Chondrocyte (in vitro differentiated cells): ENCODE measurements at regions not wholly inside any gene's neighbourhood (a gene's known extent, or its start where the extent isn't known, plus 50 kb on each side); places are given as distances from the start of the nearest gene placed in this dataset.

Experiments used
- DNase-seq: peaks from one replicate; pipeline ENCODE4 v3.0.0; 2021; ENCODE audit warnings: mixed read lengths, low spot score
- H3K27ac Mint-ChIP-seq: one replicate; pipeline ENCODE4 v1.8.0; 2021; ENCODE audit warnings: mild to moderate bottlenecking, moderate library complexity, mixed read lengths; ENCODE audit not compliant: unreplicated experiment
- H3K27me3 Mint-ChIP-seq: 2 replicates; pipeline ENCODE4 v1.8.0; 2021; ENCODE audit warnings: low read depth, mixed read lengths
- H3K36me3 Mint-ChIP-seq: 2 replicates; pipeline ENCODE4 v1.8.0; 2021; ENCODE audit warnings: low read depth, mixed read lengths
- H3K4me1 Mint-ChIP-seq: 2 replicates; pipeline ENCODE4 v1.8.0; 2021; ENCODE audit warnings: low read depth, mild to moderate bottlenecking, mixed read lengths
- H3K4me3 Mint-ChIP-seq: one replicate; pipeline ENCODE4 v1.8.0; 2021; ENCODE audit warnings: mild to moderate bottlenecking, moderate library complexity, mixed read lengths; ENCODE audit not compliant: unreplicated experiment
- H3K9me3 Mint-ChIP-seq: 2 replicates; pipeline ENCODE4 v1.8.0; 2021; ENCODE audit warnings: low read depth, mixed read lengths
- CTCF ChIP-seq: fragments of 200-600 bp; sonication (generic); IDR thresholded peaks from 2 replicates; pipeline ENCODE4 v1.5.0; 2021; ENCODE audit warnings: antibody characterized with exemption, mild to moderate bottlenecking, moderate library complexity

DNA sequence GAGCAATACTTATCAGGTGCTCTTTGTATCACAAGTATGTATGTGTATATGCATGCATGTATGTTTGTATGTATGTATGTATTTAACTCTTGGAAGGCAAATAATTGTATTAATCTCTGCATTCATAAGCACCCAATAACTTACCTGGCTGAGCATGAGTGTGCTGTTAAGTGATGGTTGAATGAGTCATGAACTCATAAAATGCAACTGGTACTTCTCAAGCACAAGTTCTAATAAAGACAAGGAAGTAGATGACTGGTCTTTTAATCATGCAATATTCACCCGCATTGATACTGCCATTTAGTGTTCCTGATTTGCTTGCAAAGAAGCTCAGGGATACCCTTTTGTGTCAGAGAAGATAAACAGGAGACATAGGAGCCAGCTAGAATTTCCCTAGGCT is 204.9 kb upstream of the TRPM3 start:
- Mint-ChIP-seq H3K9me3 (no peaks in the 10 kb centered on the region), H3K27me3 (peaks cover 15% of the 10 kb centered on the region), H3K27ac (no peak overlapping the region), H3K36me3 (no peaks in the 10 kb centered on the region), H3K4me3 (no peak overlapping the region), H3K4me1 (no peaks in the 10 kb centered on the region)
- no peak for TF ChIP-seq CTCF
- DNase-seq = no peak

DNA sequence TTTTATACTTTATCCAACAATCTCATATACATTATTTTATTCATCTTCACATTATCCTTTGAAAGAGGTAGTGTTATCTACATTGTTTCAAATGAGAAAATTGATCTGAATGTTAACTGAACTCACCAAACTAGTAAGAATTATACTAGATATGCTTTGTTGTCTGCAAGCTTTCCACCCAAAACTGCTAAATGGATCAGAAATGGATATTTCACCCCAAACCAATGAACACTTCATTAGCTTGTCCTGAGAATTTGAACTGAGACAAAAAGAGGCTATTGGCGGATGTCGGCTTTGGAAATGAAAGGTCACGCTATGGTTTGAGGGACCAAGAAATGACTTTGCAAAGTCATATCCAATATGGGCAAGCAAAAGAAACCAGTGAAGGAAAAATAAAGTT is 201.9 kb upstream of the TRPM3 start:
- Mint-ChIP-seq H3K4me3 (no peak overlapping the region), H3K27ac (no peak overlapping the region), H3K4me1 (no peaks in the 10 kb centered on the region), H3K36me3 (no peaks in the 10 kb centered on the region), H3K27me3 (peaks cover 21% of the 10 kb centered on the region), H3K9me3 (no peaks in the 10 kb centered on the region)
- no peak for DNase-seq
- TF ChIP-seq CTCF = no peak

- H3K9me3 Mint-ChIP-seq = no peaks in the 10 kb centered on the region
- no peak for DNase-seq
- no peak overlapping the region for H3K4me3 Mint-ChIP-seq
- no peak for TF ChIP-seq CTCF
- H3K36me3 Mint-ChIP-seq = no peaks in the 10 kb centered on the region
- peaks cover 21% of the 10 kb centered on the region for H3K27me3 Mint-ChIP-seq
- H3K27ac Mint-ChIP-seq = no peak overlapping the region
- H3K4me1 Mint-ChIP-seq = no peaks in the 10 kb centered on the region
Measured at GRCh38 chr9:71322311-71322710, 200.9 kb upstream of the TRPM3 start.

DNA sequence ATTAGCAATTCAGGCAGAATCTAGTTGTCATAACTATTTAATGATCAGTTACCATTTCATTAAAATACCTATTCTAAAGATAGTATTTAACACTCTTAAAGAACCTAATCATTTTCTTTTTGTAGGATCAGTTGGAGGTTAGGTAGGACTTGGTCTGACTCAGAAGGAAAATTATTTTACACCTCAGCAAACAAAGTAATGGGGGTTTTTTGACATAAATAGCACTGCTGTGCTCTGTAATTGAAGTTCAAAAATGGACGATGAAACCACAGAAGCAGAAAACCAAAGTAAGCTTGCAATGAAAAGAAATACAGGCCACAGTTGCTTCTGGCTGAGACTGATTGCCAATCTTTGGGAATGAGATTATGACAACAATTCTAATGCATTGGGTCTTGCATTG is 187.0 kb upstream of the TRPM3 start:
- no peak for TF ChIP-seq CTCF
- Mint-ChIP-seq H3K9me3 (no peaks in the 10 kb centered on the region), H3K27ac (no peak overlapping the region), H3K27me3 (peaks cover 9% of the 10 kb centered on the region), H3K4me1 (no peaks in the 10 kb centered on the region), H3K4me3 (no peak overlapping the region), H3K36me3 (no peaks in the 10 kb centered on the region)
- DNase-seq = no peak

- Mint-ChIP-seq H3K36me3 (no peaks in the 10 kb centered on the region), H3K27ac (no peak overlapping the region), H3K9me3 (no peaks in the 10 kb centered on the region), H3K27me3 (peaks cover 4% of the 10 kb centered on the region), H3K4me3 (no peak overlapping the region), H3K4me1 (no peaks in the 10 kb centered on the region)
- DNase-seq = no peak
- TF ChIP-seq CTCF = no peak
Measured at GRCh38 chr9:71306134-71306533, 184.7 kb upstream of the TRPM3 start.
